DOHH2 (cell line): ENCODE measurements at regions not wholly inside any gene's neighbourhood (a gene's known extent, or its start where the extent isn't known, plus 50 kb on each side); places are given as distances from the start of the nearest gene placed in this dataset.

Experiments
- H3F3A ChIP-seq: fragments of 200-600 bp; sonication (generic), shearing (Covaris generic); 2 replicates; pipeline ENCODE4 v1.6.0; 2016; ENCODE audit warnings: antibody characterized with exemption, mild to moderate bottlenecking; ENCODE audit not compliant: control insufficient read depth, insufficient read depth
- H3K27ac ChIP-seq: fragments of 200-600 bp; sonication (generic); 2 replicates; pipeline ENCODE4 v1.5.1; 2014; ENCODE audit warnings: low read depth, mild to moderate bottlenecking, low read length, moderate library complexity
- H3K27me3 ChIP-seq: fragments of 200-600 bp; sonication (generic); 2 replicates; pipeline ENCODE4 v1.6.1; 2014; ENCODE audit warnings: mild to moderate bottlenecking, low read length, mixed read lengths; ENCODE audit not compliant: control insufficient read depth
- H3K36me3 ChIP-seq: fragments of 200-600 bp; sonication (generic); 2 replicates; pipeline ENCODE4 v1.6.1; 2014; ENCODE audit warnings: mild to moderate bottlenecking, low read length, moderate library complexity, mixed read lengths; ENCODE audit not compliant: control insufficient read depth
- H3K4me1 ChIP-seq: fragments of 200-600 bp; sonication (generic); 2 replicates; pipeline ENCODE4 v1.6.1; 2014; ENCODE audit warnings: mild to moderate bottlenecking, low read length, mixed read lengths; ENCODE audit not compliant: control insufficient read depth
- H3K4me2 ChIP-seq: fragments of 200-600 bp; sonication (generic); 2 replicates; pipeline ENCODE4 v1.6.0; 2014; ENCODE audit warnings: mild to moderate bottlenecking, low read length, moderate library complexity
- H3K4me3 ChIP-seq: fragments of 200-600 bp; sonication (generic); 2 replicates; pipeline ENCODE4 v1.5.1; 2014; ENCODE audit warnings: mild to moderate bottlenecking, low read length, mixed read lengths
- H3K79me2 ChIP-seq: fragments of 200-600 bp; sonication (generic); 2 replicates; pipeline ENCODE4 v1.6.1; 2014; ENCODE audit warnings: mild to moderate bottlenecking, low read length, mixed read lengths; ENCODE audit not compliant: control insufficient read depth
- H3K9me2 ChIP-seq: fragments of 200-600 bp; sonication (generic); replicated peaks from 2 replicates; pipeline ENCODE4 v1.6.1; 2014; ENCODE audit warnings: mild to moderate bottlenecking, low read length, mixed read lengths; ENCODE audit not compliant: control insufficient read depth
- H3K9me3 ChIP-seq: fragments of 200-600 bp; sonication (generic); 2 replicates; pipeline ENCODE4 v1.6.1; 2014; ENCODE audit warnings: antibody characterized with exemption, low read length, mixed read lengths; ENCODE audit not compliant: control insufficient read depth, insufficient read depth
- H4K20me1 ChIP-seq: fragments of 200-600 bp; sonication (generic); 2 replicates; pipeline ENCODE4 v1.6.0; 2014; ENCODE audit warnings: low read depth, mild to moderate bottlenecking, antibody characterized with exemption, low read length, moderate library complexity; ENCODE audit not compliant: control insufficient read depth, insufficient read depth
- CTCF ChIP-seq: fragments of 200-600 bp; sonication (generic); IDR thresholded peaks from one replicate; pipeline ENCODE4 v1.5.1; 2014; ENCODE audit warnings: antibody characterized with exemption, mild to moderate bottlenecking, low read depth, low read length; ENCODE audit not compliant: poor library complexity, severe bottlenecking
- EZH2phosphoT487 ChIP-seq: fragments of 200-600 bp; sonication (generic); IDR thresholded peaks from 2 replicates; pipeline ENCODE4 v1.6.1; 2017; ENCODE audit warnings: borderline replicate concordance, mild to moderate bottlenecking, antibody characterized with exemption, low read length, moderate library complexity, mixed read lengths

DNA sequence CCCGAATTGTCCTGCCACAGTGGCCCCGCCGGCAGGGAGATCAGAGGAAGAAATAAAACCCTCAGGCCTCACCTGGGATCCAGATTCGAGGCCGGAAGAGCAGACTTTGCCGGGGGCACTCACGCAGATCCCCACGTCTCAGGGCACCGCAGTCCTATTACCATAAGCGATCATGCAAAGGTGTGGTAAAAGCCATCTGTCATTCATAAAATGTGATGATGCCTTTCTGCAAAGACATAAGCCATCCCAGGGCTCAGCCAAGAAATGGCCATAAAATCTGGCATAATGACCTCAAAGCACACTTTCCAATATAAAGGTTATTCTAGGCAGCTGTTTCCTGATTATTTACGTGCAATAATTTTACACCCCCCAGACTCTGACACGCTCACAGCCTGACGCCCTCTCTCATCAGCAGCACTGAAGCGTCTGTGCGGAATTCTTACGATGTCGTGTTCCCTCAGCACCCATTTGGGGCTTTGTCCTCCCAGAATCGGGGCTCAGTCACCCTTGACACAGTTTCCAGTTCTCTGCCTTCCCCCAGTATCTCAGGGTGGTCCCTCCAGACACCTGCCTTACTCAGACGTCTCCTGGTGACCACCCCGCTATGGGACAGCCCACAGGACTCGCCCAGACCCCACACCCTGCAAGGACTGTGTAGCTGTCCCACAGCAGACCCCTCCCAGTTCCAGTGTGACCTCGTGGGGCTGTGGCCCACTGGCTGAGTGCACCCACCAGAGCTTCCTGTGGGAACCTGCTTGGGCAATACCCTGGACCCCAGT lies 74.3 kb upstream of the FAM20C start:
- TF ChIP-seq CTCF (no peak), EZH2phosphoT487 (no peak)
- peaks cover 7% of the 10 kb centered on the region; the same call in 1 of the 2 replicates for H3K9me3 ChIP-seq
- no peaks in the 10 kb centered on the region for H3K9me2 ChIP-seq
- no peak overlapping the region for H3K4me2 ChIP-seq
- H3K36me3 ChIP-seq = no peaks in the 10 kb centered on the region
- no peaks in the 10 kb centered on the region for H3K4me1 ChIP-seq
- no peaks in the 10 kb centered on the region for H3F3A ChIP-seq
- no peaks in the 10 kb centered on the region for H3K27me3 ChIP-seq
- no peak overlapping the region for H3K4me3 ChIP-seq
- no peak overlapping the region for H3K27ac ChIP-seq
- H4K20me1 ChIP-seq = no peaks in the 10 kb centered on the region
- no peaks in the 10 kb centered on the region for H3K79me2 ChIP-seq

- H3K4me2 ChIP-seq = no peak overlapping the region
- no peak overlapping the region for H3K27ac ChIP-seq
- H3K79me2 ChIP-seq = no peaks in the 10 kb centered on the region
- H3K27me3 ChIP-seq = no peaks in the 10 kb centered on the region
- H3K4me3 ChIP-seq = no peak overlapping the region
- H3F3A ChIP-seq = no peaks in the 10 kb centered on the region
- TF ChIP-seq CTCF = no peak
- TF ChIP-seq EZH2phosphoT487 = no peak
- no peaks in the 10 kb centered on the region for H3K9me2 ChIP-seq
- no peaks in the 10 kb centered on the region for H3K36me3 ChIP-seq
- peaks cover 4% of the 10 kb centered on the region; the same call in 1 of the 2 replicates for H3K9me3 ChIP-seq
- H3K4me1 ChIP-seq = no peaks in the 10 kb centered on the region
- no peaks in the 10 kb centered on the region for H4K20me1 ChIP-seq
Measured at GRCh38 chr7:118615-119391, 73.6 kb upstream of the FAM20C start.

DNA sequence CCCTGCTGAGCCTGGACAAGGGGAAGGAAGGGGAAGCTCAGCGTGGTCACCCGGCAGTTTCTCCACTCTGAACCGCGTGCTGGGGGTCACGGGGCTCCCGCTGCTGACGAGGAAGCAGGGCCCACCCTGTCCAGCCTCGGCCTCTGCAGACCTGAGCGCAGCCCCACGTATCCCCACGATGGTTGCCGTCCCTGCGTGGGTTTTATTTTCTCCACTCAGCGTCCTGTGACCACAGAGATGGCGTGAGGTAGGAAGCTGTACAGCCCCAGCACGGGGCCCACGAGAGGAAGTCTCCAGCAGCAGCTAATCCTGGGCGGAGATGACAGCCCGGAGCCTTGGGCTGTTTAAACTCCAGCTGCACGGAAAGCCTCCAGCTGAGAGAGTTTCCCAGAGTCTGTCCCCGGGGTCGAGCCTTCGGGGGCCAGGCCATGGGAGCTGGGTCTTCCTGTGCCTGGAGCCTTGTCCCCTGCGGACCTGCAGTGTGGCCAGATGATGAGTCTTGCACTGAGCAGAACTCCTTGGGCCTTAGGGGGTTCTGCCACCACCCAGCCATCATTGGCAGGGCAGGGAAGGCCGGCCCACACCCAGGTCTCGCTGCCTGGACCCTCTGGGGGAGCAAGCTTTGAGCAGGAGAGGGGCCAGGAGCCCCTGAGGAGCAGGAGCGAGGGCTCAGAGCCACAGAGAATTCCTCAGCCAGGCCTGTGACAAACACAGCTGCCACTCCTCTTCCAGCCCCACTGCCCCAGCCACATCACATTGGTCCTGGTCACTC lies 72.8 kb upstream of the FAM20C start:
- no peaks in the 10 kb centered on the region for H4K20me1 ChIP-seq
- H3K4me2 ChIP-seq = no peak overlapping the region
- H3K9me3 ChIP-seq = peaks cover 2% of the 10 kb centered on the region; the same call in 1 of the 2 replicates
- H3K27me3 ChIP-seq = no peaks in the 10 kb centered on the region
- no peaks in the 10 kb centered on the region for H3K9me2 ChIP-seq
- TF ChIP-seq CTCF = no peak
- no peak for TF ChIP-seq EZH2phosphoT487
- no peak overlapping the region for H3K27ac ChIP-seq
- no peaks in the 10 kb centered on the region for H3K36me3 ChIP-seq
- H3K4me1 ChIP-seq = no peaks in the 10 kb centered on the region
- H3K79me2 ChIP-seq = no peaks in the 10 kb centered on the region
- H3F3A ChIP-seq = no peaks in the 10 kb centered on the region
- H3K4me3 ChIP-seq = no peak overlapping the region
